NCI-H460 (cell line): ENCODE measurements at regions not wholly inside any gene's neighbourhood (a gene's known extent, or its start where the extent isn't known, plus 50 kb on each side); places are given as distances from the start of the nearest gene placed in this dataset.
"Not testable (repeated sequence)": the region's sequence is repeated elsewhere in the genome, so short reads cannot be mapped to it uniquely, and the experiment has no call there.

Source experiments
- DNase-seq: peaks from one replicate; pipeline ENCODE4 v3.0.0-alpha.2; 2016; ENCODE audit warnings: low read depth; ENCODE audit errors: extremely low read depth

DNA sequence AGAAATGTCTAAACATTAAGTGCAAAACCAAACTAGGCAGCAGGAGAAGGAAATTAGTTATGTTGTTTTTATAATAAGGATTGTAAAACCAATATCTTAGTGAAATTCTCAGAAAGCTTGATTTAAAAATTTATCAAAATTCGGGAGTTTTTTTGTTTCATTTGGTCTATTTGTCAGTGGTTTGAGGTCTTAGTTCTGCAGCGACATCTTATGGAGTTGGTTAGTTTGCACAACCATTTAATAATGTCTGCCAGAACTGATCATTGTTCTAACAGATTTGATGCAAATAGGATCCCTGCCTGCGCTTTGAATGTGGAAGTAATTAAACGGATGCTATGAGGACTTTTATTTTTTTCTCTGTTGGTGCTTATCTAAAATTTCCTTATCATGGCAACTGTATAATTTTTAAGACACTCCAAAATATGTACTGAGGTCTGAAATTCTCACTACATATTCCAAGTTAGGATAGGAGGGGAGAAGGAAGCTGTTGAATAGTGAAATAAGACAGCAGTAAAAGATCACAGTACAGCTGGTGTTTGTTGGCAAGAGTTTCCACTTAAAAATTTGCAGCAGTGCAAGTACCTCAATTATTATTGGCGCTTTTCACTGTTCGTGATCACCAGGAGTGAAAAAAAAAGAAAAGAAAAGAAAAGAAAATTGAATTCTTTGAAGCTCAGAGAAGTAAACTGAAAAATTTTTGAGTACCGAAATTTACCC is 2521.4 kb downstream of the ARAP2 start:
- no peak for DNase-seq

DNA sequence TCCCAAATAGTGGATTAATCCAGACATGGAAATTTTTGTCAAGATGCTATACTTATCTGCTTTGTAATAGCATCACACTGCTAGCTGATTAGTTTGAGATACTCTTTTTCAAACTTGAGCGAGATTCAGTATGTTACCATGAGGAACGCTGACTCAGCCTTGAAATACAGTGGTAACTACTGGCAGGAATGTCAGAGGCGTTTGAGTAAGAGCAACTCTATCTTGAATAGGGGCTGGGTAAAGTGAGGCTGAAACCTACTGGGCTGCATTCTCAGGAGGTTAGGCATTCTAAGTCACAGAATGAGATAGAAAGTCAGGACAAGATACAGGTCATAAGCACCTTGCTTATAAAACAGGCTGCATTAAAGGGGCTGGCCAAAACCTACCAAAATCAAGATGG is 2519.6 kb downstream of the ARAP2 start:
- no peak for DNase-seq

DNA sequence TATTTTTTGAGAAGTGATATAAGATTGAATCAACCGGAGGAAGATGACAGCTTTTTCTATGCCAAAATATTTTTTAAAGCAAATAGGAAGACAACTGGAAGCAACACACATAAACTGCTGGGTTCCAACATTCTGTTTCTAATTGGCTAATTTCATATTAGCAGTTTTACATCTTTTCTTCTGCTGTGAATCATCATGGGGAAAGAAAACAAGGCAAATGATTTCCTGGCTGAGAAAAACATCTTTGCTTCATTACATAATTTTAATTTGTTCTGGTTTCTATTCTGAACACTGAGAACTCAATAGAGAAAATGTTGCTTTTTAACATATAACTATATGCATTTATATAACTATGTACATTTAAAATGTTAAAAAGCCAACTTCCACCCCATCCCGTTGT is 2518.5 kb downstream of the ARAP2 start:
- no peak for DNase-seq

DNA sequence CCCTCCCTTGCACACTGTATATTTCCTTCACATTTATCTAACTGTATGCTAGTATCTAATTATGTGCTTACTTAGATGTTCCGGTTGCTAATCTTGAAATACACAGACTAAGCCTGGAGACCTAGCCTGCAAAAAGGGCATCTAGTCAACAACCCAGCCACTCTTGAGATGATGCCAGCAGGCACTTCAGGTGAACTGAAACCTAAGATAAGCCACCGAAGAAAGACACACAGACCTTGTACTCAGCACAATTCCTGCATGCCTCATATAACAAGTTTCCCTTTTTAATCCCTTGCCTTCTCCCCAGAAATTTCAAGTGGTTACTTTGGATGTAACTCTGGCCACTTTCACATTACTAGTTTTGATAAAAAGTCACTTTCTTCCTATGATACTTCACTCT is 2506.6 kb downstream of the ARAP2 start:
- DNase-seq, result no peak

DNA sequence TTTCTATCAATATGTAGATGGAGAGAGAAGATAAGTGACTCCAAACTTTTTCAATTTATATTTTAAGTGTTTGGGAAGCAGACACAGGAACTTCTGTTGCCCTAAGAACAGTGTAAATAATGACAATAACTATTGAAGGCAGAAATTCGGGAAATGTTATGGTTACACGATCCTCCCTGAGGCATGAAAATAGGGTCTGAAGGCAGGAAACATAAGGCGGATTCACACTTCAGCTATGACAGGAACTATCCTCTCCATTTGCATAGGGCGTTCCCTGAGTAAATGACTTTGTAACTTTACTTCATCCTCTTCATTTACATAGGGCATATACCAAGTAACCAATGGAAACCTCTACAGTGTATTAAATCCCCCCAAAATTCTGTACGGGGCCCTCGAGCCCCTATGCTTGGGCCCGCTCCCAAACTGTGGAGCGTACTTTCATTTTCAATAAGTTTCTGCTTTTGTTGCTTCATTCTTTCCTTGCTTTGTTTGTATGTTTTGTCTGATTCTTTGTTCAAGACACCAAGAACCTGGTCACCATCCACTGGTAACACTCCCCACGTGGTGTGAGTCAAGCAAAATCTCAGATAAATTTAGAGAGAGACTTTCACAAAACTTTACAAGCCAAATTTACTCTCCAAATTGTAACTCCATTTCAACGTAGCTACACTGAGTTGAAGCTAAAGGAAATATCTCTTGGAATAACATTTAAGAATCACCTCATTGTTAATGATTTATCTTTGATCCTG is 2504.3 kb downstream of the ARAP2 start:
- DNase-seq, result no peak

DNA sequence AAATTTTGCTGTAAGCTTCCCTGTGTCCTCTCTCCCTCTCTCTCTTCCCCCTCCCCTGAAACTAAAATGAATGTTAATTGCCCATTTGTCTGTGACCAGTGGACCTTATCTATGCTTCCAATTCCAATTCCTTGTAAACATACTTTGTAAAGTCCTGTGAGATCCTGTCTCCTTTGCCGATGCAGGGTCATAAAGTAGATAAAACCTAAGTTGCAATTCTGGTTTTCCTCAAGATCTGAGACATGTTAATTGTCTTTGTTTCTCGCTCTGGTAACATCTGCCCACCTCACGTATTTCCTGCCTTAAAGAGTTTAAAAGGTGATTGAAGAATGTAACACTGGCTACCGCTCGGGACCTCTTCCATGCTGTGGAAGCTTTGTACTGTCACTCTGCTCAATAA is 2503.4 kb downstream of the ARAP2 start:
- not testable (repeated sequence) for DNase-seq

DNA sequence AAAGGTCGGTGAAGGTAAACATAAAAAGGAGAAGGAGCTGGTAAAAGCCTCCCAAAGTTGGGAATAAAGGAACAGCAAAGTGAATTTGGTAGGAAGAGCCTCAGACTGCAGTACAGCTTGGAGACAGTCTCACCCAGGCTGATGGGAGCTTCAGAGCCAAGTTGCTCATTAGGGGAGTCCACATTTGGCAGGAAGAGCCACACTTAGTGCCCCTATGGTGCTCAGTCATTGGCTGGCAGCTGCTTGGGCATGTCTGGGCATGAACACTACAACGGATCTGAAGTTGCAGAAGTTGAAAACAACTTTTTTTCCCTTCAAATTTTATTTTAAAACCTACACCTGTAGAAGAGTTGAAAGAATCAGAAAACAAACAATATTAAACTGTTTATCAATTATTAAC is 2497.3 kb downstream of the ARAP2 start:
- peak; percentile 5 for DNase-seq

DNA sequence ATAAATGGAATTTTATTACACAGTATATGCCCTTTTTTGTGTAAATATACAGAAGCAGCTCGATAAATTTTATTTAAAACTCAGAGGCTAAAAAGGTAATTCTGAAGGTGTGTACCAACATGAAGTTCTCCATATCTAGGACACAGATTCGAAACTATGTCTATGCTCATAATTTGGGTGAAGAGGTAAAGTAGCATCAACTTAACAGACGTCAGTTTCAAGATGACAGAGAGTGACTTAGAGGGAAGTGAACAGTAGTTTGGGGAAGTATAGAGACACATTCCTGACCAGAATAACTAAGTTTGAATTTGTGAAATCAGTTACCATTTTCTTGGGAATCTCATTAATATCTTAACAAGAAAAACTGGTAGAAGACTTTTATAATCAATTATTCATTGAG is 2493.3 kb downstream of the ARAP2 start:
- no peak for DNase-seq

DNA sequence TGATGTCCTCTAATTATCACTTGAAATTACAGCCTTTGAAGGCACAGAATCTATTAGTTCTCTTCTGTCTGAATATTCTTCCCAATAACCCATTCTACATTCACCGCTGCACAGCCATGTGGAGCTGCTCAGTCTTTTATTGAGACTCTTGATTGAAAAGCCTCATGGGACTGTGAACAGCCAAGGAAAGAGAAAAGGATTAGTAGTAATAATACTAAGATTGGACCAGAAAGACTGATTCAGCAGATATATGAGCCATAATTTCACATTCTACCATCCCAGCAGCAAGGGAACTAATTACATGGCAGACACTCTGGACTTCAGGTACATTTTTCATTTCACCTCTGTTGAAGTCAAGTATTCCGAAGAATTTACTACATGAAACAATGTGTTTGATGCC is 2471.7 kb downstream of the ARAP2 start:
- DNase-seq, result no peak

DNA sequence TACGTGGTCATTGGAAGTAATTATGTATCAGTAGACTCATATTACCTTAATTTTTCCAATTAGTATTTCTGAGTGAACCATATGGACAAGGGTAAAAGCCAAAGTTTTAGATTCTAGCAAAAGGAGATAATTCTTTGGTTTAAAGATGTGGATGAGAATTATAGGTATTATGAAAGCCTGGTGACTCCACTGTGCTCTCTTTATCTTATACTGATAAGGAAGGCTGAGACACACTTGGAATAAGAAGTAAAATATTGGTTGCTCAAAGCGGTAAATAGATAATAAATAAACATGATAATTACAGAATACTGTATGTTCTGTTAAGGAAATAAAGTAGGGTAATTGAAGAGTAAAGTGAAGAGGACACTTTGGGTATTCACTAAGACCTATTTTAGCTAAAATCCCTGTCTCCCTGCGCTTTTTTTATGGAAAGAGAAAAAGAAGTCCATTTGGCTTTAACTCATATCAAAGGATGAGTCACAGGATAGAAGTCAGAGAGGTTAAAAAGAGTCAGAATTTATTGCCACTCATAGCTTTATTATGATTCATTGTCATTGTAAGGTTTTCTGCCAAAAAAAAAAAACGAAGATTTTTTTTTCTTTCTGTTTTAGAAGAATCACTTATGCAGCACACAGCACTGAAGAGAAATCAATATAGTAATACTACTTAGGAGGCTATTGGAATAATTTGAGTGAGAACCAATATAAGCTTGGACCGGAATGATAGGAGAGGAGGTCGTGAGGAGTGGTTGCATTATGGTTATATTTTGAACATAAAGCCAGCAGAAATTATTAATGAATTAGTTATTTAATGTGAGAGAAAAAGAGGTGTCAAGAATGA is 2463.1 kb downstream of the ARAP2 start:
- no peak for DNase-seq

DNA sequence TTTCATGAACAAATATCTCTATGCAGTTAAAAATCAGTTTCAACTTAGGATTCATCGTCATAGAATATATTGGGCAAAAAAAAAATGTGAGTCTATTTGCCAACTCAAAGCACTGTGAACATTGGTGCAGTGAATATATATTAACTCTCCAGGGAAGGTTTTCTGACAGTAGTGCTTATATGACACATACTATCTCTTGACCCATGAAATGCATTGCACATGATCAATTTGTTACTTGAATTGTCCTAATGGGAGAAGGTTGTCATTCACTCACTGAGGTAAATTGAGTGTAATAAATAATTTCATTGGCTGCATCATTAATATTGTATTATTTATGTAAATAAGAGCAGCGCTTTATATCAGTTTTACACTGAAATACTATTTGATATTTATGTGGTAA is 2458.5 kb downstream of the ARAP2 start:
- DNase-seq, result no peak

DNA sequence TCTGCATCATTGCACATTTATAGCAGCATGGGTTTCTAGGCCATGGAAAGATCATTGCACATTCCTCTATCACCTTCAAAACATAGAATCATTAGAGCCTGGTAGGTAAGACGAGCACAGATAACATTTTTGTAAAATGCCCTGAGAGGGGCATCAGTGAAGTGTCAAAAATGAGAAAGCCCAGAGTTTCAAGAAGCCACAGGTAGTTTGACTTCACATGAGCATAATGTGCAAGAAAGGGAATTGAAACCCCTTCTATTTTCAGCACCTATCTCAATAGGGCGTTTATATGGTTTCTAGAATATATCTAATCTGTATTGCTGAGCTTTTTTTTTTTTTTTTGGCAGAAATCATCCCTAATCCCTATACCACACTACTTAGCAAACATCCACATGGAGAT is 2441.7 kb downstream of the ARAP2 start:
- no peak for DNase-seq

DNA sequence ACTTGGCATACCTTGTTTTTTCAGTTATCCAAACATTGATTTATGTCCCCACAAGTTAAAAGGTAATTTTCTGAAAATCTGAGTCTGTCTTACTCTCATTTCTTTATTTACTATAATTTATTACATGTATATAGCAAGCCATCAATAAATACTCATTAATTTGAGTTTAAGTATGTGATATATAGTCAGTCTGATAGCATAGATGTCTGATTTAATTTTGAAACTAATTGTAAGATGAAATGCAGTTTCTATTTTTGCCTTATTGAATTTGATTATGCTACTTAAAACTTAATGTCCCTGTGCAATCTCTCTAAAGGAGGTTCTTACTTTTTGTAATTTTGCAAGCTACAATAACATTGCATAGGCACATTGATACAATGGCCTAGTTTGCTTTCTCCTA is 2418.6 kb downstream of the ARAP2 start:
- DNase-seq, result no peak

DNA sequence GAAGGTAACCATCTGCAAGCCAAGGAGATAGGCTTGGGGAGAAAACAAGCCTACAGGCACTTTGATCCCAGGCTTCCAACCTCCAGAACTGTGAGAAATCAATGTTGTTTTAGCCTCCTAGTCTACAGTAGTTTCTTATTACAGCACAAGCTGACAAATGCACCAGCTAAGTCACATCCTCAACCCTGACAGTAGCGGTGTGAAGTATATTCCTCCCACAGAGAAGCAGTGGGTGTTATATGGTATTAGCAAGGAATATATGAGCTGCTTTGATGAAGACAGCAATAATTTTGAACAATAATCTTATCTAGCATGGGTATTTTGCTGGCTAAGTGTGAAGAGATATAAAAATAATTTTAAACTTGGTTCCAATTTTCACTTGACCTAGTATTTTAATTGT is 2415.0 kb downstream of the ARAP2 start:
- not testable (repeated sequence) for DNase-seq

DNA sequence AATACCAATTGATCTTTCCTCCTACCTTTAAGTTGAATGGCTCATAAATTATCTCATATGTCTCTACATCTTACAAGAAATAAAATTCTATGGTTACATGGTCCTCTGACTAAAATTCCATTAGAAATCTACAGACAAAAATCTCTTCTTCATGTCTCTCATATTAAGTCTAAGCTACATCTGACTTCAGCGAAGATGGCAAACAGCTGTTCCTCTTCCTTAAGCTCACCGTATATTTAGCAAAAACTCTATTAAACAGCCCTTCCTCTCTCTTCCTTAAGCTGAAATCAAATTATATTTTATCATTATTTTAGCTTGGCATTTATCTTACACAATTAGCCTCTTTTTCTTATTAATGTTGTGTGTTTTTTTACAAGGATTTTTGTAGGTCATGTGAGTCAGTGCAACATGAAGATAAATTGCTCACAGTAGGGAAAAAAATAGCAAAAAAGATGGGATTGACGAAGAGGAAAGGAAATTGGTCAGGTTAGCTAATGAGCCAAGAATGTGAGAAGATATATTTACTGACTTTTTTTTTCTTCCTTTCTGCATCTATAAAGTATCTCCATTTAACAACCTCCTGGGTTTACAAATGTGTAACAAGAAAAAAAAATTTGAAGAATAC is 2412.8 kb downstream of the ARAP2 start:
- DNase-seq, result no peak

DNA sequence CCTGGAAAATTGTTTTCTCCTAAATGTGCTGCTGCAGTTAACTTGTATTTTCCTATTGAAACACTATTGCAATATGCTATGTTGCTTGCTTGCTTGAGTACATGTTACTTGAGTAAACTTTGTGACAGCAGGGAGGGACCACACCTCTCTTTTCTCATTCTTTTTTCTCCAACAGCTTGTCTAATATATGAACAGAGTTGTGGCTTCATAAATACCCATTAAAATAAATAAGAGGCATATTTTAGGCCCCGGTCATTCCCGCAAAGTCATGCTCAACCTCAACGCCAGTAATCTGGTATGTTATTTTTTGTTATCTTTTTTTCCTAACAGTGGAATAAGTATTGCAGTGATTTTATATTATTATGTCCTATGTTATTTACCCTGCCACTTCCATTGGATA is 2408.6 kb downstream of the ARAP2 start:
- DNase-seq, result not testable (repeated sequence)

DNA sequence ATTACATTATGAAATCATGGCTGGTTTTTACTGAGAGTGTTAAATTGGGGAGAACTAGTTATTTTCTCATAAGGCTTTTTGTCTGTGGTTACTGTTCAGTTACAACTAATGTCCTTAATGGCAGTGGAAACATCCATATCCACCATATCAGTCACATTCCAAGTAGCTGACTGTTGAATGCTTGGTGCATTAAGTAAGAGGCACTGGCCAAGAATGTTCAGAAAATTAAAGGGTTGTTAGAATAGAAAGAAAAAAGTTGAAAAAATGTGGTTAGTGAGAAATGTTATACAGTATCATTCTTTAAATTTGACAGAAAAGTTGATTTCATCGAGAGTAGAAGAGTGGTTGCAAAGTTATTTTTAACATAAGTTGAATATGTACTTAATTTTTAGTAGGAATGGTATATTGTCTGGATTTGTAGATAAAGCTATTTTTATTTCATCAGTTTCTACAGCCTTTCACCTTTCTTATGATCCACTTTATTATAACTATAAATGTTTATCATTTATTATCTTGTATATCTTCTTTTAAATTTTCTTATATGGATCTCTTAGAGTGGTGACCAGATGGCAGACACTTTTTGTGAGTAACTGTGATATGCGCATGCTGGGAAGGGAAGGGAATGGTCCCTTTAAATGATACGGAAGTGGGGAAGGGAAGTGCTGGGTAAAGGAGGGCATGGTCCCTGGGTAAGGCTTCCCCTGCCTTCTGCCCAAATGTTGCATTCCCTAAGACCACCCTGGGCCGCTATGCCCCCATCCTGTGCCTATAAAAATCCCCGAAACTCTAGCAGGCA is 2407.1 kb downstream of the ARAP2 start:
- DNase-seq, result no peak

DNA sequence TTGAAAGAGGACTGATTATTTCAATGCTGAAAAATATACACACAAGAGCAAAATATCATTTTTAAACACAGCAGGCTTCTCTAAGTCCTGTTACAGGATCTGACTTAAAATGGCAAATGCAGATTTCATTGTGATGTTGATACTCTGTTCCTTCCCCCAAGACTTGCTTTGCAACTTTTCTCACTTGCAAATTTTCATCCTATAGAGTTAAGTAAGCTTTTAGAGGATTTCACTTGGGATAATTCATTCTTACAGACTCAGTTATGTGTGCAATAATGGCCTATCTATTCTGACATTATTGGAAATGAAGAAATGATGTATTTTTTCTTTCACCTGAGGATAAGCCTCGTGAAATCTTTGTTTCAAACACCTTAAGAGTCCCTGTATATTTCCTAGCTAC is 2403.2 kb downstream of the ARAP2 start:
- no peak for DNase-seq

DNA sequence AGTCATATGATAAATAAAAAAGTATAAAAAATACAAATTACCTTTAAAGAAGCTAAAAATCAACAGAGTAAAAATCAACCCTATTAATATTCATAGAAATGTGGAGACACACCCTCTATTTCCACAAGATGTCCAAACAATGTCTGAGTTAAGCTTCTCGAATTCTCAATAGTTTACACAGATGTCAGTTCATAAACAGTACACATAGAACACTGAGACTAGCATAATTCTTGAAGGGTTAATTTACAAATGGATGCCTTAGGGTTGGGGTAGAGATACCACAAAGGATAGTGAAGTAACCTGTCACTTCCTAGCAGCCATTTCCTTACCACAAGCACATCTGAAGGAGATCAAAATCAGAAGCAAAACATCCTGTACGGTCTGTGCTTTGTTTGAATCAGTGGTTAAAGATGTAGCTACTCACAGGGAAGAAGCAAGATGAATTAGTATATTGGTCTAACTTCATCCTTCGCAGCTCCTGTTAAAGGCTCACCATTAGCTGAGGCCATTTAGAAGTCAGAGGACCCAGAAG is 2393.9 kb downstream of the ARAP2 start:
- no peak for DNase-seq

DNA sequence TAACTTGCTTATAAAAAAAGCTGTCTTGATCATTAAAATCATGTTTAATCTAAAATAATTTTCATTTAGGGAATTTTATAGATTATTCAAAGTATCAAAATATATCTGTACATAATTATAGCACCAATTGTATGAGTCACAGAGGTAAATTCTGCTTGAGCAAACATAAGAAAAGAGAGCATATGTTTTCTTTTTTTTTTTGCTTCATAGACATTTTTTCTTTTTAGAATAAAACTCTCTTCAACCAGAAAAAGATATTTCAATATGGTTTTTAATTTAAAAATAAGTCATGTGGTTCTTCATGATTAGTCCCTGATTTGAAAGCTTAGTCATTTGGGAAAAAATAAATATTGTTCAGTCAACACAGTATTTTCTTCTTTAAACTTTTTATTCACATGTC is 2390.6 kb downstream of the ARAP2 start:
- DNase-seq, result not testable (repeated sequence)
